HG03442 (cell line): ENCODE measurements at regions not wholly inside any gene's neighbourhood (a gene's known extent, or its start where the extent isn't known, plus 50 kb on each side); places are given as distances from the start of the nearest gene placed in this dataset.

Experiments
- ATAC-seq: cut with Tn5 transposase; IDR thresholded peaks from one replicate; pipeline ENCODE4 v1.9.1; 2021; ENCODE audit warnings: mild to moderate bottlenecking, moderate library complexity; ENCODE audit not compliant: unreplicated experiment

GRCh38 chr5:56494300-56494731, 261.2 kb upstream of the ANKRD55 start:
- ATAC-seq, result no peak

GRCh38 chr5:56493766-56494165, 260.6 kb upstream of the ANKRD55 start:
- ATAC-seq, result no peak

GRCh38 chr5:56493308-56493707, 260.2 kb upstream of the ANKRD55 start:
- ATAC-seq, result no peak

DNA sequence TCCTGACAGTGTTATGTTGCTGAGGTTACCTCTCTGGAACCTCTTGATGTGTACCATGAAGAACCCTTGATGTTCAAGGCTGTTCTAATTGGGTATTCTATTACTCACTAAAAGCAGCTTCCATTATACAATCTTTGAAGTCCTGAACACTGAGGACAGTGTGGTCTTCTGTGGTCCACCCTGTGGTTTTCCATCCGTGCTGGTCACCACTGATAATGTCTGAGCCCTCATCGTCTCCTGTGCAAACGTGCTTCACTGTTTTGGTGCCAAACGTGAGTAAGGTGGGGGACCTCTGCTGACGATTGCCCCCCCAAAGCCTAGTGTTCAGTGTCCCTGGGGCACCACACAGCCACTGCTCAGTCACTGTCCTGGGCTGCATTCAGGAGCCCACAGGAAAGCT, 259.7 kb upstream of the ANKRD55 start:
- ATAC-seq, result no peak

GRCh38 chr5:56490971-56491468, 257.9 kb upstream of the ANKRD55 start:
- no peak for ATAC-seq

- no peak for ATAC-seq
These were observed 256.1 kb upstream of the ANKRD55 start for GRCh38 chr5:56489272-56489671.

GRCh38 chr5:56487528-56488115, 254.5 kb upstream of the ANKRD55 start:
- no peak for ATAC-seq

DNA sequence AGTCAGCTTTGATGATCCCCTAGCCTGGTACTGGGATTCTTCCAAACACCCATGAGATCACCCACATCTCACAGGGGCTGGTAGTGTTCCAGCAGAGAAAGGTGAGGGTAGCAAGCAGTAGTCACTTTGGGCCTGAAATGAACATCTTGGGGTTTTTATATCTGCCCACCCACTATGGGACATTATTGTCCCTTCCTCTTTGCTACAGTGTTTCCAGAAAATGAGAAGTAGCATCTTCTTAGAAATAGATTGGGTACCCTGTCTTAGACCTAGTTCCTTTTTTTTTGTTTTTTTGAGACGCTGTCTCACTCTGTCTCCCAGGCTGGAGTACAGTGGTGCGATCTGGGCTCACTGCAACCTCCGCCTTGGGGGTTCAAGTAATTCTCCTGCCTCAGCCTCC, 249.2 kb upstream of the ANKRD55 start:
- no peak for ATAC-seq

- ATAC-seq, result no peak
These were observed 248.6 kb upstream of the ANKRD55 start for GRCh38 chr5:56481428-56482357.

DNA sequence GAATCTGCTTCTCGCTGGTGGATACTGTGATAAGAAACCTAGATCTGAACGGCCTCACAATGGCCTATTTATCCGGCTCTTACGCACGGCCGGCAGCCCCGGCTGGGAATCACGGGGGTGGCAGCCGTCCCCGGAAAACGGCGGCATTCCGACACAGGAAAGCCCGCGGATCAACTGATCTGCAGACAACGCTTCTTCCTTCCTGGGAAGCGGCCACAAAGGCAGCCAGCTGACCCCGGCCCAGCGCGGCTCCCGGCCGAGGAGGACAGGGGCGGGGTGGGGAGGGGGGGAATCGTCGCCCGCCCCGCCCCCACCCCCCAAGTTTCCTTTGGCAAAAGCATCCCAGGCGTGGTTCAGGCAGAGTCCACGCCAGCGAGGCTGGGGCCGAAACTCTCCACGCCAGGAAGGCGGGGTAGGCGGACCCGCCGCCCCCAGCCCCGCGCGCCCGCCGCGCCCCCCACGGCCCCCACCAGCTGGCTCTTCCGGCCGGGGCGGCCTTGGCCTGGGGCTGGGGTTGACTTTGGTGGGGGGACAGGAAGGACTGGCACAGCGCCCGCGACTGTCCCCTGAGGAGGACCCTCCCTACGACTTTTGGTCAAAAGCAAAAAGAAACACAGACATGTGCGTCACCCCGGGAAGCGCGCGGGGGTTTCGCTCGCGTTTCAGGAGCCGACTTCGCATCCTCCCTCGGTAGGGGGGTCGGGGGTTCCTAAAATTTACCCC, 247.7 kb upstream of the ANKRD55 start:
- ATAC-seq, result no peak

- peak; percentile 30 for ATAC-seq
These were observed 247.1 kb upstream of the ANKRD55 start for GRCh38 chr5:56480078-56480704.

- ATAC-seq, result peak; percentile 44
These were observed 246.6 kb upstream of the ANKRD55 start for GRCh38 chr5:56479696-56480077.

DNA sequence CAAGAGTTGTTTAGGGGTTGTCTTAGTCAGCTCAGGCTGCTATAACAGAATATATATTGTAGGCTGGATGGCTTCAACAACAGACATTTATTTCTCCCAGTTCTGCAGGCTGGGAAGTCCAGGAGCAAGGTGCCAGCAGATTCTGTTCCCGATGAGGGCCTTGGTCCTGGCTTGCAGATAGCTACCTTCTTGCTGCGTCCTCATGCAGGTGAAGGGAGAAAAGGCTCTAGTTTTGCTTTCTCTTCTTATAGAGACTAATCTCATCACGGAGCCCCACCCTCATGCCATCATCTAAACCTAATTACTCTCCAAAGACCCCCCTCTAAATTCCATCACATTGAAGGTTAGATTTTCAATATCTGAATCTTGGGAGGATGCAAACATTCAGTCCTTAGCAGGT, 246.0 kb upstream of the ANKRD55 start:
- ATAC-seq, result no peak

GRCh38 chr5:56478062-56478461, 244.9 kb upstream of the ANKRD55 start:
- ATAC-seq, result no peak

- ATAC-seq, result no peak
These were observed 243.3 kb upstream of the ANKRD55 start for GRCh38 chr5:56476487-56476856.

GRCh38 chr5:56475689-56476486, 242.8 kb upstream of the ANKRD55 start:
- no peak for ATAC-seq

DNA sequence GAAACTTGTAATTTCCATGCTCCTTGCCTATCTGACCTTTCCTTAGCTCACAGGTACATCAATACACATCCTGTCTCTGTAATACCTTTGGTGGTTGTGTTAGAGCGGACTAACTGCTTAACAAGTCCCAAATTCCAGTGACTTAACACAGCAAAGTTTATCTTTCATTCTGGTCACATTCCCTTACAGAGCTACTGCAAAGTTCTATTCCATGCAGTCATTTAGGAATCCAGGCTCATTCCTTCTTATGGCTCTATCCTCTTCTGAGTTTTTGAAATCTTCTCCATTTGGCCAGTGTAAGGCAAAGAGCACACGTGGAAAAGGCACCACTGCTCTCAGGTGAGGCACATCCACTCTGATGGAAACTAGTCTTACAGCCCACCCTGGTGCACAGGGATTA, 238.6 kb upstream of the ANKRD55 start:
- no peak for ATAC-seq

DNA sequence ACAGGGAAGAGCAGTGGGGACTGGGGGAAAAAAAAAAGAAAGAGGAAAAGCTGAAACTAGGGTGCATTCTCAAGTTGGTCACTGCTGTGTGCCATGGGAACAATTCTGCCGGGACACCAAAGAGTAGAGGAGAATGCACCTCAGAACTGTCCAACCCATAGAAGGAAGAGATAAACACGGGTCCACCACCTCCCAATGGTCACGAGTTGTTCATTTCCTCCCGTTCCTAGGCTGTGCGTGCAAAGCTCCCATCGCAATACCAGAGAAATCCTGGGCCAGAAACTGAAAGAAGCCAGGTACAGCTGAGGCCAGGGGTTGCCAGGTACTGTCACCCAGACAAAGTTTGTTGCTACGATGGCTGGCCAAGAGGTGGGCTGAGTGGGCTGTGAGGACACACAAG, 236.9 kb upstream of the ANKRD55 start:
- no peak for ATAC-seq

DNA sequence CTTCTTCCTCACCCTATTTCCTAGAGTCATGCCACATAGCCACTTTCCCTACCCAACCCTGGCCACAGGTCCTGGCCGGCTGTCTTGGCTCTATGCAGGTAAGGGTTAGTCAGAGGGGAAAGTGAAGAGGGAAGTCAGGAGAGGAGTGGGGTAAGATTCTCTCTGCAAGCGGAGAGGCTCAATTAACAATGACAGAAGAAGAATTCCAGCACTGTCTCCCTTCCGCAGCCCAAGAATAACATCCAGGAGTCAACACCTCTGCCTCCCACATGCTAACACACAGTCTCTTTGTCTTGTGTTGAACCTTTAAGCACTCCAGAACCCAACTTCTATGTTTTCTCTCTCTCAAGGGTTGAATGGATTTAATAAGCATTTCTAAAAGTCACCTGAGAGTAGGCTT, 235.1 kb upstream of the ANKRD55 start:
- ATAC-seq, result no peak

DNA sequence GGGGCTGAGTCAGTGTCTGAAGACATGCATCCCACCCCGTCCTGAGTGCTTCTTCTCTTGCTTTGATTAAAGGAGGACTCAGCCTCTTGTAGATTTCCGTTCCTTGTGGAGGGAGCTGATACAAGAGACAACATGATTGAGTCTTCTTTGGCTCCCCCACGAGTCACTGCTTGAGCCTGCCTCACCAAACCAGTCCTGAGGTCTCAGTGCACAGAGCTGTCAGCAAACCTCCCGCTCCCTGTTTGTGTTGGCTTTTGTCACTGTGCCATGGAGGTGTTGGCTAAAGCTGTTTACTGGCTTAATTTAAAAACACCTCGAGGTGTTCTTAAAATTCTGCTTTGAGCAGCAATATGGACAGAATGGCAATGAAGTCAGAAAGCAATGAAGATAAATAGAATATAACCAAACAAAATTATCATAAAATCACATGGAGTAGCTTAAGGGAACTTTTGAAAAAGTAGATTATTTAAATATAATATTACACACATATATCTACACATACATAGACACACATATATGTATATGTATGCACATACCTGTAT, 234.1 kb upstream of the ANKRD55 start:
- ATAC-seq, result no peak
